Ectodermal cell (in vitro differentiated cells): ENCODE measurements at regions not wholly inside any gene's neighbourhood (a gene's known extent, or its start where the extent isn't known, plus 50 kb on each side); places are given as distances from the start of the nearest gene placed in this dataset.

Source experiments
- H3K27ac ChIP-seq: 2 replicates; pipeline ENCODE4 v1.7.0; 2013; ENCODE audit warnings: mild to moderate bottlenecking, low read depth, low read length; ENCODE audit not compliant: insufficient read depth, poor library complexity, severe bottlenecking
- H3K27me3 ChIP-seq: 2 replicates; pipeline ENCODE4 v1.7.0; 2013; ENCODE audit warnings: mild to moderate bottlenecking, low read length; ENCODE audit not compliant: insufficient read depth, control insufficient read depth, poor library complexity, severe bottlenecking
- H3K36me3 ChIP-seq: one replicate; pipeline ENCODE4 v1.7.0; 2013; ENCODE audit warnings: low read length; ENCODE audit not compliant: control insufficient read depth, insufficient read depth
- H3K4me1 ChIP-seq: one replicate; pipeline ENCODE4 v1.7.0; 2013; ENCODE audit warnings: low read length; ENCODE audit not compliant: control insufficient read depth, insufficient read depth
- H3K4me3 ChIP-seq: 2 replicates; pipeline ENCODE4 v1.7.0; 2013; ENCODE audit warnings: low read depth, low read length, control low read depth; ENCODE audit not compliant: insufficient read depth
- H3K9me3 ChIP-seq: 2 replicates; pipeline ENCODE4 v1.7.0; 2013; ENCODE audit warnings: mild to moderate bottlenecking, low read length, moderate library complexity; ENCODE audit not compliant: control insufficient read depth
- WGBS, 2 experiments: methylation state at CpG; one replicate each; pipeline ENCODE4 v1.1.7; 2013; ENCODE audit warnings: missing lambda C conversion rate in 2 of 2; 5-methylcytosine and 5-hydroxymethylcytosine counted together

DNA sequence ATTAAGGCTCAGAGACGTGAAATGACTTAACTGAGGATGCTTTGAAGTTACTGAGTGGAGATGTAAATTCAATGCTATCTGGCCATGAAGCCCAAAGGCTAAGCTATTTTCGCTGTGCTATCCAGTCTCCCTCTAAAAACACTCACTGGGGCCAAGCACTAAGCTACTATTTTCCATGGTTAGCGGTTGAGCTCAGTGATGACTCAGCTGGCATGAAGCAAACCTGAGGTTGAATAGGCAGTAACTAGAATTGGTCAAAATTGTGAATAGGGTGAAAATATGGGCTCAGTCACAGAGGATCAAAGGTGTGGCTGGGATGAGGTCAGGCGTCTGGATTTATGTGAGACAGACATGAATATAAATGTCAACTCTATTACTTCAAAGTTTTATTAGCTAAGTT is 564.2 kb upstream of the KIRREL3 start:
- no peak overlapping the region for H3K4me3 ChIP-seq
- 88 to 92% methylated on average over 3 to 4 of the region's 4 CpGs for WGBS, 2 experiments
- H3K4me1 ChIP-seq: no peaks in the 10 kb centered on the region
- no peaks in the 10 kb centered on the region for H3K36me3 ChIP-seq
- no peak overlapping the region for H3K27ac ChIP-seq
- H3K27me3 ChIP-seq: no peaks in the 10 kb centered on the region
- H3K9me3 ChIP-seq: no peaks in the 10 kb centered on the region

DNA sequence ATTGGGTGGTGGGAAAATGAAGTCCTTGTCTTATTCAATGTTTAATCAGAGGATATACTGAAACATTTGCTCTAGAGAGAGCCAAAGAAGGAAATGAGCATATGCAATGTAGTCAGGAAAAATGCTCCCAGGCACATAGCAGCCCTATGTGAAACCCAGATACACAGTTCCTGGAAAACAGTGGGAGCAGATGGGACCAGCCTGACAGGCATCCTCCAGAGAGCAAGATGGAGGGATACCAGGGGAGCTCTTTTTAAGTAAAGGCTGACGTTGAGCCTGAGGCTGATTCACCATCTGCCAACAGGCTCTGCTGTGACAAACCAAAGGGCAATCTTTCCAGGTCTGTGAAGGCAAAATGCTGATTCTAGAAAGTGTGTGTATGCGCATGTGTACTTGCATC is 559.4 kb upstream of the KIRREL3 start:
- no peaks in the 10 kb centered on the region for H3K9me3 ChIP-seq
- no peak overlapping the region for H3K27ac ChIP-seq
- H3K36me3 ChIP-seq: no peaks in the 10 kb centered on the region
- no peaks in the 10 kb centered on the region for H3K27me3 ChIP-seq
- no peaks in the 10 kb centered on the region for H3K4me1 ChIP-seq
- no peak overlapping the region for H3K4me3 ChIP-seq
- 44 to 47% methylated on average over 2 of the region's 2 CpGs for WGBS, 2 experiments

DNA sequence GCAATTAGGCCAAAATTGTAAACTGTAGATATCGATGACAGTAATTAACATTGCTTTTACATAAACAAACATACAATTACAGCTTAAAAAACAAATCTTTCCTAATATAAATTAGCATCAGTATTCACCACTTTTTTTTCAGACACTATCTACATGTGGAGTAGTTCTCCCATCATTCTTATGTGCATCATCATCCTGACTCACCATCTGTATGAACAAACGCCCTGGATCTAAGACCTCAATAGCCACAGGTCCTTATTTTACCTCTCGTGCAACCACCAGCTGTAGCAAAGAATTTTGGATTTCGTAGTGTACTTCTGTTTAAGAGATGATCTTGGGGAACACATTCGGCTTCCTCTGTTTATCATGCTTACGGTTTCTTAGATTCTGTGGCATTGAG is 551.9 kb upstream of the KIRREL3 start:
- H3K27me3 ChIP-seq: no peaks in the 10 kb centered on the region
- H3K36me3 ChIP-seq: no peaks in the 10 kb centered on the region
- H3K27ac ChIP-seq: no peak overlapping the region
- no peaks in the 10 kb centered on the region for H3K9me3 ChIP-seq
- no peak overlapping the region for H3K4me3 ChIP-seq
- no peaks in the 10 kb centered on the region for H3K4me1 ChIP-seq
- WGBS, 2 experiments: 94 to 95% methylated on average over 6 of the region's 6 CpGs

DNA sequence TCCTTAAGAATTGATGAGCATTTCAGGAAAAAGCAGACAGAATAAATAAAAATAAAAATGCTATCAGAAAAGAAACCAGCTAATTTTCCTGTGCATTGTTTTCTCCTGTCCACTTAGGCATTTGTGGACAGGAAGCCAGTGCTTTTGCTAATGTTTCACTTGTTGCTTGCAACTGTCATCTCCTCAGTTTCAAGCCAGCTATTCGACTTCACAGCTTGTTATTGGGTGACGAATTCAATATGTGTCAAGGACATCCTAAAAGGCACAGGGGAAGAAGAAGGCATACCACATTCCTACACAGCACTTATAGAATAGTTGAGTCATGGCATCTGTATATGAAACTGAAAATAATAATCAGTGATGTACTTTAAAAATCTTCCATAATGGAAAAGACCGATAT is 530.6 kb upstream of the KIRREL3 start:
- H3K27ac ChIP-seq: no peak overlapping the region
- H3K9me3 ChIP-seq: no peaks in the 10 kb centered on the region
- H3K27me3 ChIP-seq: no peaks in the 10 kb centered on the region
- WGBS, 2 experiments: 83 to 94% methylated on average over 1 to 2 of the region's 3 CpGs
- H3K4me3 ChIP-seq: no peak overlapping the region
- H3K4me1 ChIP-seq: no peaks in the 10 kb centered on the region
- no peaks in the 10 kb centered on the region for H3K36me3 ChIP-seq

DNA sequence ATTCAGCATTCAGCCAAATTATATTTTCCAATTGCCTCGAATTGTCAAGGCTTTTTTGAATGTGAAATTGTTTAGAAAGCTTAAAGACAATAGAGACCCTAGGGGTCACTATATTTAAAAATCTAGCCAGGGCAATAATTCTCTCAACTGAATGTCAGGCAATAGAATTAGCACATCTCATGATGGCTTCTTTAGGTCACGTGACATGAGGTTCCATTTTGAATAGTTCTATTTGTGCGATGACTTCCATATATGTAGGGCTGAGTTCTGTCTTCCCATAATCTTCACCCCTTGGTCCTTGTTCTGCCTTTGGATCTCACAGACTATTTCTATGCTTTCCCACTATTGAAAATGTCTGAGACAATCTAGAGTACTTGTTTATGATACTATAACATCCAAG is 527.7 kb upstream of the KIRREL3 start:
- Histone ChIP-seq H3K27me3 (no peaks in the 10 kb centered on the region), H3K4me3 (no peak overlapping the region), H3K9me3 (no peaks in the 10 kb centered on the region), H3K36me3 (no peaks in the 10 kb centered on the region), H3K27ac (no peak overlapping the region), H3K4me1 (no peaks in the 10 kb centered on the region)
- 81 to 84% methylated on average over 2 to 3 of the region's 3 CpGs for WGBS, 2 experiments

DNA sequence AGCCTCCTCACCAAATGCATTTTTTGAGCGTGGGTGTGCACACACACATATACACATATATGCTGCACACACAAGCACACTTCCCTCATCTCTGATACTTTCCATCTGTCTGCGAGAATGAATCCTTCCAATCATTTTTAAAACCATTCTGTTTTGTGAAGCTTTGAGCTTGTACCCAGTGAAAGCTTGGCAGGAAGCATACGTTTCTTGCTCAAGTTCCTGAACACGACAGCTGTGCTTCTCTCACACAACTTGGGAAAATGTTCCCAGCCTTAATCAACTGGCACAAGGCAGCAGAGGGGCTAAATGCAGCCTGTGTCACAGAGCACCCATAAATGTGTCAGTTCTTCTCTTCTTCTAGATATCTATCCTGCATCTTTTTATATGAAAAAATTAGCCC is 524.0 kb upstream of the KIRREL3 start:
- Histone ChIP-seq H3K9me3 (no peaks in the 10 kb centered on the region), H3K36me3 (no peaks in the 10 kb centered on the region), H3K4me1 (no peaks in the 10 kb centered on the region), H3K27me3 (no peaks in the 10 kb centered on the region), H3K4me3 (no peak overlapping the region), H3K27ac (no peak overlapping the region)
- WGBS, 2 experiments: 91 to 93% methylated on average over 4 of the region's 4 CpGs

DNA sequence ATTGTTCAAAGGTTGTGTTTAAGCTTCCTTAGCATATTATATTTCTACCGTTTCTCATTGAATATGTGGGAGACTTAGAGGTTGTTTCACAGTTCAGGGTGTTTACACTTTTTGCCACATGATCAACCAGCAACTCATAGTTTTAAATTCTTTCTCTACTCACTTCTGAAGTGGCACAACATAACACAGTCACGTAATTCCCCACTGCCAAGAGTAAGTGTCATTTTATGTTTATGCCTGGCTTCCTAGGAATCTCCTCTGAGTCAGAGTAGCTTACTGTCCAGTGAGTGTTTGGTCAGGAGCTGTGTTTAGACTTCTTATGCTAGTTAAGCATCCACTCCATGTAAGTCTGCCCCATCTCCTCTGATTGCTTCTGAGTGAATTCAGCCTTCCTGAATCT is 520.8 kb upstream of the KIRREL3 start:
- no peaks in the 10 kb centered on the region for H3K4me1 ChIP-seq
- no peaks in the 10 kb centered on the region for H3K9me3 ChIP-seq
- H3K27ac ChIP-seq: no peak overlapping the region
- no peaks in the 10 kb centered on the region for H3K36me3 ChIP-seq
- 87 to 100% methylated on average over 1 to 2 of the region's 2 CpGs for WGBS, 2 experiments
- no peak overlapping the region for H3K4me3 ChIP-seq
- H3K27me3 ChIP-seq: no peaks in the 10 kb centered on the region

DNA sequence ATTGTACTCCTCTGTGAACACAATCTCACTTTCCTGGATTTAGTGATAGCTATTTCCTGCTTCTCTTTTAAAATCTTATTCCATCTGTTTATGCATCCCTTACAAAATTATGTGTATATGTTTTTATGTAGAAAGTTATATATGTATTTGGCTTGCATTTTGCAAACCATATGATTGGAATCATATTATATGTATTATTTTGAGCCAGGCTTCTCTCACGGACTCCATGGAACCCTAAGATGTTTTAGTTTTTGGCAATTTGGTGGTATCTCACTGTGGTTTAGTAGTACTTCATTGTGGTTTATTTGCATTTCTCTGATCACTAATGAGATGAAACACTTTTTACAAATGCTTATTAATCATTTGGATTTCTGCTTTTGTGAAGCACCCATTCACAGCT is 507.3 kb upstream of the KIRREL3 start:
- Histone ChIP-seq H3K4me3 (no peak overlapping the region), H3K27ac (no peak overlapping the region), H3K9me3 (no peaks in the 10 kb centered on the region), H3K4me1 (no peaks in the 10 kb centered on the region), H3K36me3 (no peaks in the 10 kb centered on the region), H3K27me3 (no peaks in the 10 kb centered on the region)
- 100% methylated on average over 1 of the region's 1 CpG; no CpG with 5 or more reads in 1 of the 2 experiments for WGBS, 2 experiments

DNA sequence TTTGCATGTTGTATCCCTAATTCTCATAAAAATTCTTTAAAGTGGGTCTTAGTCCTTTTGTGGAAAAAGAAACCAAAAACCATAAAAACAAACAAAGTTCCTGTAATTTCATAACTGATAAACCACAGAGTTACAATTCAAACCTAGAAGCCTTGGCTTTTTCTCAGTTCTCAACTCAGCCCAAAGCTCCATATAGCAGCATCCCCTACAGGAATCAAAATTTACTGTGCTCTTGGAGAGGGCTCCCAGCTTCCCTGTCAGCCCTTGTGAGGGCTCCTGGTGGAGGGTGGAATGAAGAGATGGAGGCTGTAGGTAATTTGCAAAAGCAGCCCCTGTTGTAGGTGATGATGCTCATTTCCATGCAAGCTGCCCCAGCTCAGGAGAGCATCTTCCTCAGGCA is 506.1 kb upstream of the KIRREL3 start:
- no peak overlapping the region for H3K27ac ChIP-seq
- H3K27me3 ChIP-seq: no peaks in the 10 kb centered on the region
- H3K4me1 ChIP-seq: no peaks in the 10 kb centered on the region
- H3K36me3 ChIP-seq: no peaks in the 10 kb centered on the region
- H3K9me3 ChIP-seq: no peaks in the 10 kb centered on the region
- H3K4me3 ChIP-seq: no peak overlapping the region

DNA sequence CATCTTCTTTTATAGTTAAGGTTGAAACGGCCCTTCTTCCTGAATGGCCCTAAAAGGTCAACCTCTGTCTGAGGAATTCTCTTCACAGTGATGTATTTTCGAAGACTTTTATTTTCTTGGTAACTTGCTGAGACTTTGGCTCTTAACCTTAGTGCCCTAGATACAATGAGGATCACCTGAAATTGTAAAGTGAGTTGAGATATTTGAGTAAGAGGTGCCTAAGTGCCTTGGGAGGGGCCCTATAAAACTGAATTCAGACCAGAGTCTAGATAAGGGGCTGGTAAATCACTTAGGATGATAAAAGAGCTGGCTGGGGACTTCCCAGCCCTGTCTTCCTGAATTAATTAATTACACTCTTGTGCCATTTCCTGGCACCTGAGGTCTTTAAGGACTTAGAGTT is 505.6 kb upstream of the KIRREL3 start:
- Histone ChIP-seq H3K4me3 (no peak overlapping the region), H3K27ac (no peak overlapping the region), H3K36me3 (no peaks in the 10 kb centered on the region), H3K27me3 (no peaks in the 10 kb centered on the region), H3K9me3 (no peaks in the 10 kb centered on the region), H3K4me1 (no peaks in the 10 kb centered on the region)
- WGBS, 2 experiments: 94 to 97% methylated on average over 2 of the region's 2 CpGs

DNA sequence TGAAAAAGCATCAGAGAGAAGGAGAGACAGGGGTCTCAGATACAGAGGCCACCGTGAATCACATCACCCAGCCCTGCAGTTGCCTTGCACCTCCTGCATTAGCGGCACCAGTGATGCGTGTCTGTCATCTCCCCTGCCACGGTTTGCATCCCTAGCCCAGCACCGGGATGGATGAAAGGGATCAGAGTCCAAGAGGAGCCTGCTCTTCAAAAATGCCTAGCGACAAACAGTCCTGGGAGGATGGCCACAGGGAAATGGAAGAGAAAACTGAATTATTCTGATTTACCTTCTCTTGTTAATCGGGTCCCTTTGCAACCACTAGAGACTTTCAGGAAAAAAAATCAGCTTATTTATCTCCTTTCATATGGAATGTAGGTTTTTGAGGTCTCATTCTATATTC is 495.6 kb upstream of the KIRREL3 start:
- H3K4me1 ChIP-seq: no peaks in the 10 kb centered on the region
- H3K27me3 ChIP-seq: no peaks in the 10 kb centered on the region
- no peak overlapping the region for H3K4me3 ChIP-seq
- H3K27ac ChIP-seq: no peak overlapping the region
- WGBS, 2 experiments: 80 to 96% methylated on average over 6 to 7 of the region's 7 CpGs
- peaks cover 3% of the 10 kb centered on the region for H3K9me3 ChIP-seq
- no peaks in the 10 kb centered on the region for H3K36me3 ChIP-seq
